GM12874 (cell line): ENCODE measurements at regions not wholly inside any gene's neighbourhood (a gene's known extent, or its start where the extent isn't known, plus 50 kb on each side); places are given as distances from the start of the nearest gene placed in this dataset.

Source experiments
- CTCF ChIP-seq: IDR thresholded peaks from 2 replicates; pipeline ENCODE4 v1.5.1; 2011; ENCODE audit warnings: low read depth, mild to moderate bottlenecking, control low read depth, low read length, moderate library complexity; ENCODE audit not compliant: insufficient read depth

- no peak for TF ChIP-seq CTCF
Measured at GRCh38 chr13:109271555-109272541, 514.5 kb downstream of the IRS2 start.

GRCh38 chr13:109271061-109271460 lies 515.3 kb downstream of the IRS2 start:
- TF ChIP-seq CTCF, result no peak
